Lung microvascular endothelial cell (primary cell): ENCODE measurements at regions not wholly inside any gene's neighbourhood (a gene's known extent, or its start where the extent isn't known, plus 50 kb on each side); places are given as distances from the start of the nearest gene placed in this dataset.

ENCODE experiments used
- DNase-seq, 2 donors: peaks; one replicate each; pipeline versions ENCODE4 v3.0.0 to v3.0.0-alpha.2; 2010; ENCODE audit warnings: low read depth in 2 of 2

DNA sequence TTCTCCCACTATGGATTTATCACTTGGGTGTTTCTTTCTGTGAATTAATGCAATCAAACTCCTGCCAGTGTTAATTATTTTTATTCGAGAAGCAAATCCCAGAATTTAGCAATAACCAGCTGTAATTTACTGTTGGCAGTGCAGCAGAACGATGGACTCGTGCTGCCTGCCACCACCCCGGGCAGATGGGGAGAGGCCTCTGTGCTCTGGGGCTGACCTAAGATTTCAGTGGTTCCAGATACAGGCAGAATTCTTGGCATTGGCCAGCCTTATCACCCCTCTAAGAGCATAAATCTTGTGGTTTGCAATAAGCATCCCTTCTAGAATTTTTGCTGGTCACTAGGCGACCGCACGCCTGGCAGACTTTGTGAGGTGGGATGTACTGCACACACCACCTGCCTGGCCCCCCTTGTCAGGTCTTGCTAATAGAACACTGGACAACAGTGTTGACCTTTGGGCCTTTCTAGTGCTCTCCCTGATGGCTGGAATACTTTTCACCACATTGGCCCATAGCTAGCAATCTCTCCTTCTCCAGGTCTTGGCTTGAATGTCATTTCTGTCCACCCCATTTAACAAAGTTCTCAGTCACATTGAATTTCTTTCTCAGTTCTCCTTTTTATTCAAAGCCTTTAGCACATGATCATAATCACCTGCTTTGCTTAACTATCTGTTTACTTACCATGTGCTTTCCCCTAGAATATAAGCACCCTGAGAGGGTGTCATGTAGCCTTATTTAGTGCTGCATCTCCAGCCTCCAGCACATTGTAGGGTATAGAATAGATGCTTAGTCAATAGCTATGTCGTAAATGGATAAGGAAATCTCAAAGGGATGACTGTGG lies 122.1 kb upstream of the DYNLRB2 start:
- no peak for DNase-seq

- no peak for DNase-seq
These were observed 123.0 kb upstream of the DYNLRB2 start for GRCh38 chr16:80417706-80418271.

- no peak for DNase-seq
These were observed 132.8 kb upstream of the DYNLRB2 start for GRCh38 chr16:80408014-80408413.

GRCh38 chr16:80407265-80407987 lies 133.4 kb upstream of the DYNLRB2 start:
- no peak for DNase-seq

DNA sequence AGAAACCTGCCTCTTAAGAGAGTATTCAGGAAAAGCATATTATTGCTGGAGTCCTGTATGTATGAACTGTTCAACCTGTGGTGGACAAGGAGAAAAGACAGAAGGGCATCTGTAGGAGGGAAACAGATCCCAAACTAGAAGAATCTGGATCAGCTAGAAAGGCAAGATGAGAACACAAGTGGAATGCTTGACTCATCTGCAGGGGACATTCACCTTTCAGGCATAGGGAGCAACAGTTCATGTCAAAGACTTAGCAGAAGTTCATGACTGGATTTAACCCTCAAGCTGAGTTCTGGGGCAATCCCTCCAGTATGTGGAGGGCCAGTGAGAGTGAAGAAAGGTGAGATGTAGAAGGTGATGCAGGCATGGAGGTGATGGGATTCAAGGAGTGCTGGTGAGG lies 135.9 kb upstream of the DYNLRB2 start:
- DNase-seq: no peak

DNA sequence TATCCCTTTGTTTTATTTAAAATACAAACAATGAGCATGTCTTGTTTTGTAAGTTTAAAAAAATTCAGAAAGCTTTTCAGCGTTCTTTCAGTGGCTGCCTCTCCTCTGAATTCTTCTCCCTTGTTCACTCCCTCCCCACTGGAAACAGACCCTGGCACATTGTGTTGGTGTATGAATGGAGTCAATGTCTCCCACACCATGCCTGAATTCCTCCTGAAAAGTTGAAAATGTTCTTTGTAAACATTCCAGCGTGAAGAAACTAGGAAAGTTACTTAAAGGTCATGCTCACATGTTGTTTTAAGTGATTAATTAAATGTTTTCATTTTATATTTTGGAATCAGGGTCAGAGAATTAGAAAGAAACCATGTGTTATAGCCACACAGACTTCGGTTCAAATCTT lies 136.9 kb upstream of the DYNLRB2 start:
- no peak for DNase-seq

DNA sequence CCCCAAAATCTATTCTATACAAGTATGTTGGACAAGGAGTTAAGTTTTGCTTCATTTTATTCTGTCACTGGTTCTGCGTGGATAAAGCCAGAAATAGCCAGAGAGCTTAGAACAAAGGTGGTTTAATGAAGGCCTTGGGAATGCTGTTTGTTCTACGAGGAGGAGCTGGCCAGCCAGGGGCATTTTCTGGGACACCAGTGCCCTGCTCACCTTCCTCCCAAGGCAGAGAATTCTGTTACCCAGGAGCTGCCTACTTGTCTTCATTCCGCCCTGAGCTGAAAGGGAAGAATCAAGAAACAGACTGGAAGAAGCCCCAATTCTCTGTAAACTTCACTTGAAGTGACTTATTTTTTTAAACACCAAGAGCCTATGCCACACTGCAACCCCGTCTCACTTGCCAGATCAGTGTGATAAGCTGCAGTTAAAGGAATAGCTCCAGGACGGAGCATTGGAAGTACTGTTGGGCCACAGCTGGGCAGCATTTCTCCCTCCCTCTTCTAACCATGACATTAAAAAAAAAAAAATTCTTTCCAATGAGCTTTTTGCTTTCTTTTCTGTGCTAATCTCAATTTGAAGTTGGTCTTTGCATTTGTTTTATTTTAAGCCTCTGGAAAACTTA lies 149.8 kb upstream of the DYNLRB2 start:
- DNase-seq: no peak

DNA sequence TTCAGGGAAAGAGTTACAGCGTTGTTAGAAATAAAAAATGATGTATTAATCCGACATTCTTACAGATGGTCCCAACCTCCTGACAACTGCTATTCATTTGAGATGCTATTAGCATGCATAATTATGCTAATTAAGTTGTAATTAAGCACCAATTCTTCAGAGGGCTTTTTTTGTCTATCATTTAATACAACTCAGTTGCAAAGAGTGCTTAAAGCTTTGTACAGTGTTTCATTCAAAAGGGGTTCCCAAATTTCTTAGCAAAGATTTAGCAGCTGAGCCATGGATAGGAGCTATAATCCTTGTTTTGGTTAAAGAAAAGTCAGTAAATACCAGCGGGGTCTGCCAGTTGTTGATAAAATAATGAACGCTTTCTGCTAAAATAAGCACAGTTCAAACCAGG lies 150.7 kb upstream of the DYNLRB2 start:
- DNase-seq: no peak

- no peak for DNase-seq
These were observed 151.5 kb upstream of the DYNLRB2 start for GRCh38 chr16:80389338-80389737.

DNA sequence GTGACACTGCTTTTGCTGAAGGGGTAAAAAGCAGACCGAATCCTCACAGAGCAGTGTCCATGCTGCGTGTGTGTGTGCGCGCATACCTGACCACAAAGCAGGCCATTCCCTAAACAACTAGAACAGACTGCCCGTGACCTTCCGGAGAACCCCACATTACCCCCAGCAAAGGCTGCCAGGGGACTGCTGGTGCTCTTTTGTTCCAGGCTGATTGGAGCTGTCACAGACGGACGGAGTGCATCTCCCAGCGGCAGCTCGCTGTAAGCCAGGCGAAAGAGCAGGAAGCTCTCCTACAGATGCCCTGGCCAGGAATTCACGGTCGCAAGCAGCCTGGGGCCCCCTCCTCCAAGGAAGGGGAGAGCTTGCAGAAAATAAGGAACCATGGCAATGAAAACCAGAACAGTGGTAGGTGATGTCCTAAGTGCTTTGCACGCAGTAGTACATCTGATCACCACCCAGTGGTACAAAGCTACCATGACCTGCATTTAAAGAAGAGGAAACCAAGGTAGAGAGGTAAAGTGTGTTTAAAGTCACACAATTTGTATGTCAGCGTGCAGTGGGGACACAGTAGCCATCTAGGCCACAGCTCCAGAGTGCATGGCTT lies 153.4 kb upstream of the DYNLRB2 start:
- DNase-seq: peak in 1 of 2 donors; percentile 17

DNA sequence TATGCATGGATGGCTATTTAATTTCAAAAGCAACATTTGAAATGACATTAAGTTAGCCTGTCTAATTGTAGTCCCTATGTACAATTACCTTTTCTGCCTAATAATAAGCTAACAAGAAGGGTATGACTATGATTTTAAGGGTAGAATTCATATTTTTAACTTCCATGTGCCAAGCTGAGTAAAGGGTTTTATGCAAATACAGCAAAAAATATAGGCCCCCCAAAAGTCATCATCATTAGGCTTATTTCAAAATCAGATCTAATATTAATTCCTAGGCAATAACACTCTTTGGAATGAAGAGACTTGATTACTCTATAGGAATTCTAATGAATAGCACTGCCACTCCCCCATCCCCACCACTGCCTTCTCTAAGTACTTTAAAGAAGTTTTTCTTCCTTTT lies 155.9 kb upstream of the DYNLRB2 start:
- no peak for DNase-seq

DNA sequence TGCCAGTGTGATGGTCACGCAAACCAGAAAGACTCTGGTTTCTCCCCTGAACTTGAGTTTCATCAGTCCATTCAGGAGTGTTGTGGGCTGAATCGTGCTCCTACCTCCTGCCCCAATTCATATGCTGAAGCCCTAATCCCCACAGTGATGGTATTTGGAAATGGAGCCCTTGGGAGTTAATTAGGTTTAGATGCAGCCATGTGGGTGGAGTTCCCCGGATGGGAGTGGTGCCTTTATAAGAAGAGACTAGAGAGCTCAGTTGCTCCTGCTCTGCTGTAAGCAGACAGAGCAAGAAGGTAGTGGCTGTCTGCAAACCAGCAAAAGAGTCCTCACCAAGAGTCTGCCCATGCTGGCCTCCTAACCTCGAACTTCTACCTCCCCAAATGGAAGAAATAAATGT lies 160.3 kb upstream of the DYNLRB2 start:
- DNase-seq: no peak

DNA sequence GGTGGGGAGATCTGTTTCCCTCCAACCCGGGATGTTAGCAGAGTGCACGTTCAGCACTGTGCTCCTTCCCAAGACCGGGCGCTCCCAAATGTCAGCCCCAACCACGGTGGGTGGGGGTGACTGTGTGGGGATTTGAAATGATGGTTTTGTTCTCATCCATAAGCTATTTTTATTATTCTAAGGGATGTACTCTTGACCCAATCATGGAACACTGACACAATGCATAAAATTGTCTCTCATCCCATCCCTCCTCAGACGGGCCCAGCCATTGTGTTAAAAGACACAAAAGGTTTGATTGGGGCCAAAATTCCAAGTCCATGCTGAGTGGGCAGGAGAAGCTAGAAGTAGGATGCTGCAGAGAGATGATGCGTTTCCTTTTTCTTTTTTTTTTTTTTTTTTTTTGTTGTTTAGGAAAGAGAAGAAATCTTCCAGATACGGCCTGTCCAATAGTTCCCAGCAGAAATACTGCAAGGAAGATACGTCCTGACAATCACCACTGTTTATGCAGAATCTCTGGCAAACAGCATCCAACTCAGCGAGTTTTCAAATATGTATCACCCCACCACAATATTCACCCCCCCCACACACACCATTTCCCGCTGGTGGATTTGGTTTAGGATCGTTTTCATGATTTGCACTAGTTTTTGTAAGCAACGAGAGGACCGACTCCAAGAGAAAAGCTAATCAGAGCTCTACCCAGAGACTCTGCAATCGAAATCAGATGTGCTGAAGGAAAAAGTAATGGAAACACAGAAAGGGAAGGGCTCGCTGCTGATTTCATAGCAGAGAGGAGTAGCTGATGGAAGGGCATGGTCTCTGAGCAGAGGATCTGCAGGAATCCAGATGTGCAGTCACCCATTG lies 163.5 kb upstream of the DYNLRB2 start:
- DNase-seq: no peak

DNA sequence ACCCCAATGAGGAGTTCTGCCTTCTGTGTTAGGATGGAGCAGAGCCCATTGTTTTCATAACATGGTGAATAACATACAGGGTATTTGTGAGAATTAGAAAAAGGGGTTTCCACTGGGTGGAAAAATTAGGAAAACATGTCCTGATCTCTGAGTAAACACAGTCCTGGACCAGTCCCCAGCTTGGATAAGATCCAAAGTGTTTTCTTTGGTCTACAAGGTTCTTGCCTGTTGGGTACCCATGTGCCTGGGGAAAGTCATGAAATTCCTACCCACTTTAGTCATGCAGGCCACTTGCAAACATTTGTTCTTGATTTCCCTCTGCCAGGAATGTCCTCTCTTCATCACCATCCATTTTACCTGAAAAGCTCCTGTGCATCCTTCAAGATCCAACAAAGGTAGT lies 164.8 kb upstream of the DYNLRB2 start:
- DNase-seq: no peak

- no peak for DNase-seq
These were observed 165.3 kb upstream of the DYNLRB2 start for GRCh38 chr16:80375513-80375912.

DNA sequence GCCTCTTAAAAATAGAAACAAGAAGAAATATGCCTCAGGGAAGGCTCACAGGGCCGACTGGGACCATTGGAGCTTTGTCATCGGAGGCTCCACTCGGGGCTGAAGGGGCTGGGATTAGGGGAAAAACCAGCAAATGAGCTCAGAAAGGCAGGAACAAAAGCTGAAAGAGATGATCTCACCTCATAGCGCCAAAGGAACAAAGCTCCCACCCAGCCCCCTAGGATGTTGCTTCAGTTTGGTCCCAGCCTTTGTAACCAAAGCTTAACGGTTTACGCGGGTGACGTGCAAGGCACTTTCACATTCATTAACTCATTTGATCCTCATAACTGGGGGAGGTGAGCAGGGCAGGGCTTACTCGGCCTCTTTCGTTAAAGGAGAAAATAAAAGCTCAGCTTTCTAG lies 168.5 kb upstream of the DYNLRB2 start:
- DNase-seq: no peak

GRCh38 chr16:80369138-80369958 lies 171.4 kb upstream of the DYNLRB2 start:
- peak; percentile 40 to 68 for DNase-seq

- DNase-seq: no peak
These were observed 173.6 kb upstream of the DYNLRB2 start for GRCh38 chr16:80367037-80367658.

DNA sequence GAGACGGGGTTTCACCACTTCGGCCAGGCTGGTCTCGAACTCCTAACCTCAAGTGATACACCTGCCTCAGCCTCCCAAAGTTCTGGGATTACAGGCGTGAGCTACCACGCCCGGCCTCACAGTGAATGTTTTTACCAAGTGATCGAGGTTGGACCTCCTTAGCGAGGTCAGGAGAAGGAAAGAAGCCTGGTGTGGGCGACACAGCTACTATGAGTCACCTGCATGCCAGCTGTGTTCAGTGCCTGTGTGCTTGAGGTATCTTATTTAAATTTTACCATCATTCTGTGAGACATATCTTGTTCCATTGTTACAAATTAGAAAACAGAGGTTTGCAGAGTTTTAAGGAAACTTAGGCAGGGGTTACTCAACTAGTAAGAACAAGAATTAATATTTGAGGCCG lies 174.8 kb upstream of the DYNLRB2 start:
- DNase-seq: no peak

DNA sequence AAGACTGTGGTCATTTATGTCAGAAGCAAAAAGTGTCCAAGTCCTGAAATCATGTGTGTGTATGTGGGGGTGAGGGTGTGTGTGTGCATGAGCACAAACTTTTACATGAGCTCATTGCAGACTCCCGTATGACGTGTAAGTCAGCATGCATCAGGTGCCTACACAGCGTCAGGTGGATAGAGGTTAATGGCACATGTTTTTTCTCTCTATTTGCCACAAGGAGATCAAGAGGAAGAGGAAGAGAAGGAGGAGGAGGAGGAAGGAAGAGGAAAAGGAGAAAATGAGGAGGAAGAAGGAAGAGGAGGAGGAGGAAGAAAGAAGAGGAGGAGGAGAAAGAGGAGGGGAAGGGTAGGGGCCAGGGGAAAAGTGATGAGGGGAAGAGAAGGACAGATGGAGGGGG lies 178.0 kb upstream of the DYNLRB2 start:
- no peak for DNase-seq
